GM19351 (cell line): ENCODE measurements at regions not wholly inside any gene's neighbourhood (a gene's known extent, or its start where the extent isn't known, plus 50 kb on each side); places are given as distances from the start of the nearest gene placed in this dataset.

ENCODE experiments used
- ATAC-seq: cut with Tn5 transposase; IDR thresholded peaks from one replicate; pipeline ENCODE4 v1.9.1; 2021; ENCODE audit warnings: mild to moderate bottlenecking, moderate library complexity; ENCODE audit not compliant: unreplicated experiment

GRCh38 chr3:150040097-150040496, 69.4 kb upstream of the PFN2 start:
- no peak for ATAC-seq

DNA sequence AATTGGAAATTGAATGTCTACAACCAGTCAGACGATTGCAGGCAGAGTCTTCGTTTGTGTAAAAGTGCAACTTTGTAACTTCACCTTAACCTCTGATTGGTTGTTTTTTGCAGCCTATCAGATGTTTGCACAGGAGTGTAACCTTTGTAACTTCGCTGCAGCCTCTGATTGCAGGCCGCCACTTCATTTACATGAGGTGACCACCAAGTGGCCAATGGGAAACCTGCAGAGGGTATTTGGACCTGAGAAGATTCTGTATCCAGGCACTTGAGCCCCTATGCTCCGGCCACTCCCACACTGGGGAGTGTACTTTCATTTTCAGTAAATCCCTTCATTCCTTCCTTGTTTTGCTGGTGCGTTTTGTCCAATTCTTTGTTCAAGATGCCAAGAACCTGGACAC, 68.1 kb upstream of the PFN2 start:
- no peak for ATAC-seq

DNA sequence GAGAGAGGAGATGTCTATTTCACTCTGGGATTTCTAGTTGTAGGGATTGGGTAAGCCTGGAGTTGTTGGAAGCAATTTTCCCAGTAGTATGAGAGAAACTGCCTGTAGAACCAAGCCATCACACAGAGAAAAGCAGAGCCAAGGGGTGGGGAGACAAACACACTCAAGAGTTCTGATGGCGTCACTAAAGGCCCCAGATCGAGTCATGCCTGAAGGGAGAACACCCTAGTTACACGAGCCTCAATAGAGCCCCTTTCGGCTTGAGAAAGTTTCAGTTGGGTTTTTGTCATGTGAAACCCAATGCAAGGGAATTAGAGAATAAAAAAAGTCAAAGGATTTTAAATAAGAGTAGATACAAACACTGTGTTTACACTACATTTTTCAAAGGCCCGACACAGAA, 66.1 kb upstream of the PFN2 start:
- no peak for ATAC-seq

DNA sequence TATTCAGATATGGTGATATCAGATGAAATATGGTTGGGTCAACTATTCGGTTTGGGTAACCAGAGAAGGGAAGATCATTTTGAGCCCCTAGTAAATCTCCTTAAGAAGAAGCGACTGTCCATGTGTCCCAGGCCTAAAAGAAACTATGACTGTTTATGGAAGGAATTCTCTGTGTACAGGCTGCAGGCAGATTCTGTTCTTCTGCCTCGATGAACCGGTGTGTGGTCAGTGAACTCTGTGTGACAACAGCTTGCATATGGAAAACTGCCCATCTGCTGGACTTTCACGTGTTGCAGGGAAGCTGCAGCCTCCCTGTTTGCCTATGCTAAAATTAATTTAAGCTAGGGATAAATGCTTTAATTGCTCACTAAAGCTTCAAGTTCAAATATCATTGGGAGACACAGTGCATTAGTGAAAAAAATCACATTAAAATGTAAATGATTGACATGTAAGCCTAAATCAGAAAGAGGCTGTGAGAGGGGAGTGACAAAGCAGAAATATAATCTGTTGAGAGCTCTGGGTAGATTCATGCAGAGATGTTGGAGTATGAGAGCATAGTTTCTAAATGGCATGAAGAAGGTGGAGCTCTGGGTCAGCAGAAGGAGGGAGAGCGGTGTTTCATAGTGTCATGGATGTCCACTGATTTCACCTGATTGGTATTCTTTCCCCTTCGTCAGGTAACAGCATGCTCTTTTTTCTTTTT, 65.4 kb upstream of the PFN2 start:
- no peak for ATAC-seq

- ATAC-seq = no peak
These were observed 64.6 kb upstream of the PFN2 start for GRCh38 chr3:150035301-150035779.

DNA sequence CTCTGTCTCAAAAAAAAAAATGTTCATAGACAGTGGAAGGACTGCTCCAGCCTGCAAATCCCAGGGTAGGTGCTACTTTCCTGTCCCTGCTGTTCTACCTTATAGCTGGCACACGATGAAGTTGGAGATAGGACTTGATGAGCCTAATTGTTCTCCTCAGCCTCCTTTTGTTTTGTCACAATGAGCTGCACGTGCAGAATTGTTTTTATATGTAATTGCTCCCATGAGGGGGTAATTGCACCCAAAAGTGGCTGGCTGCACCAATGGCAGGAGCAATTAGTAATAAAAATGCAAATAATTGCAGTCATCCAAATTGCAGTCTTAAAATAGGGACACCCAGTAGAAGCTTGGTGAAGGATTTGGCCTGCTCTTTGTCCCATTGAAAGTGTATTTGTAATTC, 63.0 kb upstream of the PFN2 start:
- ATAC-seq = no peak

DNA sequence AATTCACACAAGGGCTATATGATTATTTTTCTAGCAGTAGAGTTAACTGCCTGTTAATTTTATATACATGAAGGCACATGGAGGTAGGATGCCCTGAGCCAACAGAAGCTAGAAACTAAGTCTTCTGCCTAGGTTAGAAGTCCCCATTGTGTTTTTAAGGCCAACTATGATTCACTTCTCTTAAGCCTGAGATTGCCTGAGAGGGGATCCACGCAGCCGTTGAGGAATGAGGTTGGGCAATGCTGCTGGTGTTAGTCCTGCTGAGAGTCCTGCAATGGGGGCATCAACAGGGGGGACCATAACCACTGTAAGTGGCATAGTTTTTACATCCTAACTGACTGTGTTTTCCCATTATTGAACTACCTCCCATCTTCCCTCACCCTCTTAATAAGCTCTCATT, 60.1 kb upstream of the PFN2 start:
- no peak for ATAC-seq

DNA sequence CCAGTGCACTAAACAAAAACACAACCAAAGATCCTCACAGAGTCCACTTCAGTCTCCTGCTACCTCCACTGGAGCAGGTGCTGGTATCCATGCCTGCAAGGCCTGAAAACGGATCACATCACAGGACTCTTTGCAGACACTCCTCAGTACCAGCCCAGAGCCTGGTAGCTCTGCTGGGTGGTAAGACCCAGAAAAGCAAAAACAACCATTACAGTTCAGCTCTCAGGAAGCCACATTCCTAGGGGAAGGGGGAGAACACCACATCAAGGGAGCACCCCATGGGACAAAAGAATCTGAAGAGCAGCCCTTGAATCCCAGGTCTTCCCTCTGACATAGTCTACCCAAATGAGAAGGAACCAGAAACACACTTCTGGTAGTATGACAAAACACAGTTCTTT, 52.5 kb upstream of the PFN2 start:
- ATAC-seq = no peak

DNA sequence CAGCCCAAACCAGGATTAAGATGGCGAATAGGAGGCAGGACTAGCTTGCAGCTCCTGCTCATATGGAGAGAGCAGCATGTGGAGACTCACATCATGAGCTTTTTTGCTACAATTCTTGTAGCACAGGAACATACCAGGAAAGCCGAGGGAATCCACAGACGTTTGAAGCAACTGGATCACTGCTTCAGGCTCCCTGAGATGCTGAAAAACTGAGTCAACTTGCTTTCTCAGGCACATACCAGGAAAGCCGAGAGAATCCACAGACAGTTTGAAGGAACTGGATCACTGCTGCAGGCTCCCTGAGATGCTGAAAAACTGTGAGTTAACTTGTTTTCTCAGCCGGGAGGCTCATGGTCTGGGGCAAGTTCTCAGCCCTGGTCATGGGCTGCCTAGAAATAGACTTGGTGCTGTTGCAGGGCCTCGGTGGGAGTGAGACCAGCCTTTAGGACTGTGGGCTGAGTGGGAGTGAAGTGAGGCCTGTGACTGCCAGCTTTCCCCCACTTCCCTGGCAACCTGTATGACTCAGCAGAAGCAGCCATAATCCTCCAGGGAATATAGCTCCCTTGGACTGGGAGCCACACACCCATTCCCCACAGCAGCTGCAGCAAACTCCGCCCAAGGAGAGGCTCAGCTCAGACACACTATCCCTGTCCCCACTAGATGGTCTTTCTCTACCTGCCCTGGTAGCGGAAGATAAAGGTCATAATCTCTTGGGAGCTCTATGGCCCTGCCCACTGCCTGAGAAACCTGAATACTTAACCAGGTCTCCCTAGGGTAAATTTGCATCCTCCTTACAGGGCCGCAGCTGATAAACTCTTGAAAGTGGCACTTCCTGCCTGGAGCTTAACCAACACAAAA, 51.9 kb upstream of the PFN2 start:
- peak; percentile 85 for ATAC-seq

GRCh38 chr3:150020527-150020926, 49.8 kb upstream of the PFN2 start:
- ATAC-seq = no peak
